ENCODE measurements at regions not wholly inside any gene's neighbourhood (a gene's known extent, or its start where the extent isn't known, plus 50 kb on each side); places are given as distances from the start of the nearest gene placed in this dataset.

DNA sequence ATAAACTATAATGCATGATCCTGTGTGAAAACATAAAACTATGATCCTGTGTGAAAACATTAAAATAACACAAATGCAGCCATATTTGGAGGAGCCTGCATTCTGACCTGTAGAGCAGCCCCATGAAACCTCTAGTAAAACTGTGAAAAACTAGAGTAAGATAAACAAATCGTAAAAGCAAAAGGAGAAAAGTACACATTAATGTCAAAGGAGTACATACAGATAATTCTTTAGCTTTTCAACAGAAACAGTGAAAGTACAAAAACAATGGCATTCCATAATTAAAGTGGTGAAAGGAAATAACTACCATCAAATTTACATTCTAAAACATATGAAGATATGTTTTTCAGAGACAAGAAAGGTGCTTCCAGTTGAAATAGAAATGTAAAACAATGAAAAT, 1267.2 kb downstream of the SLITRK1 start:
- Histone ChIP-seq H3K9me2 (replicated peaks; ENCODE audit: low read length) (no peaks in the 10 kb centered on the region), H3K9ac (ENCODE audit: low read length) (no peak overlapping the region), H3K27ac (ENCODE audit: low read length) (no peak overlapping the region), H2AFZ (ENCODE audit: low read length) (no peak overlapping the region), H3K27me3 (ENCODE audit: low read length) (no peaks in the 10 kb centered on the region), H4K20me1 (ENCODE audit: low read length) (no peaks in the 10 kb centered on the region), H3K4me2 (ENCODE audit: low read length) (no peak overlapping the region), H3F3A (ENCODE audit: low read length, unreplicated experiment) (no peaks in the 10 kb centered on the region), H3K4me1 (ENCODE audit: insufficient read depth, low read length) (peaks cover 5% of the 10 kb centered on the region; the same call in 1 of the 2 replicates), H3K36me3 (ENCODE audit: low read depth, low read length) (no peaks in the 10 kb centered on the region), H3K9me3 (ENCODE audit: low read length) (no peaks in the 10 kb centered on the region), H3K4me3 (ENCODE audit: low read length) (no peak overlapping the region), H3K79me2 (ENCODE audit: low read length) (no peaks in the 10 kb centered on the region)
- no peak for DNase-seq
- BruUV-seq (replicated peaks): no TSS peak
- CTCF ChIA-PET: no interaction called here
- POLR2A ChIA-PET (ENCODE audit: unreplicated experiment): no interaction called here
- ATAC-seq: peak; percentile 71
- TF ChIP-seq EZH2 (IDR thresholded peaks at IDR 0.05; ENCODE audit: low read length, unreplicated experiment): no peak
- TF ChIP-seq, protein P1, sequence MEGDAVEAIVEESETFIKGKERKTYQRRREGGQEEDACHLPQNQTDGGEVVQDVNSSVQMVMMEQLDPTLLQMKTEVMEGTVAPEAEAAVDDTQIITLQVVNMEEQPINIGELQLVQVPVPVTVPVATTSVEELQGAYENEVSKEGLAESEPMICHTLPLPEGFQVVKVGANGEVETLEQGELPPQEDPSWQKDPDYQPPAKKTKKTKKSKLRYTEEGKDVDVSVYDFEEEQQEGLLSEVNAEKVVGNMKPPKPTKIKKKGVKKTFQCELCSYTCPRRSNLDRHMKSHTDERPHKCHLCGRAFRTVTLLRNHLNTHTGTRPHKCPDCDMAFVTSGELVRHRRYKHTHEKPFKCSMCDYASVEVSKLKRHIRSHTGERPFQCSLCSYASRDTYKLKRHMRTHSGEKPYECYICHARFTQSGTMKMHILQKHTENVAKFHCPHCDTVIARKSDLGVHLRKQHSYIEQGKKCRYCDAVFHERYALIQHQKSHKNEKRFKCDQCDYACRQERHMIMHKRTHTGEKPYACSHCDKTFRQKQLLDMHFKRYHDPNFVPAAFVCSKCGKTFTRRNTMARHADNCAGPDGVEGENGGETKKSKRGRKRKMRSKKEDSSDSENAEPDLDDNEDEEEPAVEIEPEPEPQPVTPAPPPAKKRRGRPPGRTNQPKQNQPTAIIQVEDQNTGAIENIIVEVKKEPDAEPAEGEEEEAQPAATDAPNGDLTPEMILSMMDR (conservative IDR thresholded peaks at IDR 0.05; ENCODE audit: low read depth, low read length): no peak
- no peak for TF ChIP-seq EZH2phosphoT487 (IDR thresholded peaks at IDR 0.05; ENCODE audit: borderline replicate concordance, low read length)
- intact Hi-C loops (cut with micrococcal nuclease): no loop called here

DNA sequence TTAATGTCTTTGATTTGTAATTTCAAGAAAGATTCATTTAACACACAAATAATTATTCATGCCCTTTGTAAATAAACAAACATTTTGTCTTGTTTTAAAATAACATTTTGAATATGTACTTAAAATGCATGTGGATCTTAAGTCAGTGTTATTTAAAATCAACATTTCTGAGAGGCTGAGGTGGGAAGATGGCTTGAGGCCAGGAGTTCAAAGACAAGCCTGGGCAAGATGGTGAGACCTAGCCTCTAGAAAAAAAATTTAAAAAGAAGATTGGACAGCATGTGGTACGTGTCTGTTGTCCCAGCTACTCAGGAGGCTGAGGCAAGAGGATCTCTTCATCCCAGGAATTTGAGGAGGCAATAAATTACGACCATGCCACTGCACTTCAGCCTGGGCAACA, 1268.2 kb downstream of the SLITRK1 start:
- ChIA-PET CTCF (no interaction called here), POLR2A (ENCODE audit: unreplicated experiment) (no interaction called here)
- no peaks in the 10 kb centered on the region for H3K9me3 ChIP-seq (ENCODE audit: low read length)
- H3K27ac ChIP-seq (ENCODE audit: low read length): no peak overlapping the region
- no TSS peak for BruUV-seq (replicated peaks)
- H3K4me2 ChIP-seq (ENCODE audit: low read length): no peak overlapping the region
- intact Hi-C loops (cut with micrococcal nuclease): no loop called here
- no peaks in the 10 kb centered on the region for H3K36me3 ChIP-seq (ENCODE audit: low read depth, low read length)
- no peak overlapping the region for H2AFZ ChIP-seq (ENCODE audit: low read length)
- H3K4me1 ChIP-seq (ENCODE audit: insufficient read depth, low read length): peaks cover 5% of the 10 kb centered on the region; the same call in 1 of the 2 replicates
- H3K27me3 ChIP-seq (ENCODE audit: low read length): no peaks in the 10 kb centered on the region
- no peak overlapping the region for H3K9ac ChIP-seq (ENCODE audit: low read length)
- no peaks in the 10 kb centered on the region for H3K9me2 ChIP-seq (replicated peaks; ENCODE audit: low read length)
- no peaks in the 10 kb centered on the region for H4K20me1 ChIP-seq (ENCODE audit: low read length)
- TF ChIP-seq, protein P1 (conservative IDR thresholded peaks at IDR 0.05; ENCODE audit: low read depth, low read length): no peak
- TF ChIP-seq EZH2phosphoT487 (IDR thresholded peaks at IDR 0.05; ENCODE audit: borderline replicate concordance, low read length): no peak
- TF ChIP-seq EZH2 (IDR thresholded peaks at IDR 0.05; ENCODE audit: low read length, unreplicated experiment): no peak
- no peaks in the 10 kb centered on the region for H3K79me2 ChIP-seq (ENCODE audit: low read length)
- H3F3A ChIP-seq (ENCODE audit: low read length, unreplicated experiment): no peaks in the 10 kb centered on the region
- DNase-seq (no peak), ATAC-seq (no peak)
- H3K4me3 ChIP-seq (ENCODE audit: low read length): no peak overlapping the region

DNA sequence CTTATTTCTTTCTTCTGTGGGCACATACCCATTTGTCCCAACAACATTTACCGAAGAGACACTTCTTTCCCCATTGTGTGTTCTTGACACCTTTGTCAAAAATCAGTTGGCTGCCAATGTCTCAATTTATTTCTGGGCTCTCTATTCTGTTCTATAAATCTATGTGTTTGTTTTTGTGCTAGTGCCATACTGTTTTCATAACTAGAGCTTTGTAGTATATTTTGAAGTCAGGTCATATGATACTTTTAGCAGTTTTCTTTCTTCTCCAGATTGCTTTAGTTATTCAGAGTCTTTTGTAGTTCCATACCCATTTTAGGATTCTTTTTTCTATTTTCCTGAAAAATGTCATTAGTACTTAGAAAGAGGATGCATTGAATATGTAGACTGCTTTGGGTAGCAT, 1276.3 kb downstream of the SLITRK1 start:
- intact Hi-C loops (cut with micrococcal nuclease): no loop called here
- no peaks in the 10 kb centered on the region for H3K4me1 ChIP-seq (ENCODE audit: insufficient read depth, low read length)
- H3F3A ChIP-seq (ENCODE audit: low read length, unreplicated experiment): no peaks in the 10 kb centered on the region
- no peak overlapping the region for H3K4me3 ChIP-seq (ENCODE audit: low read length)
- no peak for DNase-seq
- H3K27ac ChIP-seq (ENCODE audit: low read length): no peak overlapping the region
- H3K9me2 ChIP-seq (replicated peaks; ENCODE audit: low read length): no peaks in the 10 kb centered on the region
- no peaks in the 10 kb centered on the region for H3K9me3 ChIP-seq (ENCODE audit: low read length)
- no peak for ATAC-seq
- H3K79me2 ChIP-seq (ENCODE audit: low read length): no peaks in the 10 kb centered on the region
- H3K36me3 ChIP-seq (ENCODE audit: low read depth, low read length): no peaks in the 10 kb centered on the region
- no peaks in the 10 kb centered on the region for H3K27me3 ChIP-seq (ENCODE audit: low read length)
- H3K4me2 ChIP-seq (ENCODE audit: low read length): no peak overlapping the region
- H4K20me1 ChIP-seq (ENCODE audit: low read length): no peaks in the 10 kb centered on the region
- ChIA-PET POLR2A (ENCODE audit: unreplicated experiment) (no interaction called here), CTCF (no interaction called here)
- no peak for TF ChIP-seq EZH2 (IDR thresholded peaks at IDR 0.05; ENCODE audit: low read length, unreplicated experiment)
- no peak for TF ChIP-seq EZH2phosphoT487 (IDR thresholded peaks at IDR 0.05; ENCODE audit: borderline replicate concordance, low read length)
- TF ChIP-seq, protein P1 (conservative IDR thresholded peaks at IDR 0.05; ENCODE audit: low read depth, low read length): no peak
- BruUV-seq (replicated peaks): no TSS peak
- no peak overlapping the region for H3K9ac ChIP-seq (ENCODE audit: low read length)
- no peak overlapping the region for H2AFZ ChIP-seq (ENCODE audit: low read length)
